Right lobe of liver (tissue), 6 donors: ENCODE measurements at regions not wholly inside any gene's neighbourhood (a gene's known extent, or its start where the extent isn't known, plus 50 kb on each side); places are given as distances from the start of the nearest gene placed in this dataset.

ENCODE experiments used
- ATAC-seq, 4 donors: fragments of 200-7000 bp; cut with Tn5 transposase; one replicate each; pipeline ENCODE4 v1.9.1; 2020; ENCODE audit warnings: mild to moderate bottlenecking in 4 of 4, moderate library complexity in 4 of 4
- DNase-seq, 3 donors: peaks; one replicate each; pipeline ENCODE4 v3.0.0-alpha.2; 2020
- H3K27ac ChIP-seq, 3 donors: fragments of 200-600 bp; one replicate each; pipeline ENCODE4 v1.8.0; 2022
- H3K27me3 ChIP-seq, 2 donors: fragments of 200-600 bp; one replicate each; pipeline ENCODE4 v1.8.0; 2022
- H3K36me3 ChIP-seq, 4 donors: fragments of 200-600 bp; sonication (generic) in 1 of 4; one replicate each; pipeline versions ENCODE4 v1.5.1 to v1.8.0; 2017 to 2022; ENCODE audit warnings: control low read depth in 1 of 4
- H3K4me1 ChIP-seq, 4 donors: fragments of 200-600 bp; sonication (generic) in 1 of 4; one replicate each; pipeline versions ENCODE4 v1.5.1 to v1.8.0; 2017 to 2022; ENCODE audit warnings: control low read depth in 1 of 4
- H3K4me3 ChIP-seq, 3 donors: fragments of 200-600 bp; one replicate each; pipeline ENCODE4 v1.8.0; 2022
- H3K9me3 ChIP-seq, 4 donors: fragments of 200-600 bp; sonication (generic) in 1 of 4; one replicate each; pipeline versions ENCODE4 v1.5.1 to v1.8.0; 2017 to 2022; ENCODE audit warnings: control low read depth in 1 of 4
- CTCF ChIP-seq, 4 donors: fragments of 200-600 bp in 3 of 4; fragments of 450-650 bp in 1 of 4; IDR thresholded peaks; one replicate each; pipeline versions ENCODE4 v1.5.1 to v1.8.0; 2016 to 2022; ENCODE audit warnings: antibody characterized with exemption in 4 of 4, mild to moderate bottlenecking in 2 of 4
- POLR2A ChIP-seq: fragments of 450-650 bp; IDR thresholded peaks from one replicate; pipeline ENCODE4 v1.6.1; 2017; ENCODE audit warnings: antibody characterized with exemption, mild to moderate bottlenecking
- WGBS: methylation state at CpG from one replicate; pipeline ENCODE4 v1.1.6; 2018; ENCODE audit warnings: low coverage, low lambda C conversion rate; ENCODE audit not compliant: insufficient coverage; ENCODE audit errors: missing lambda C conversion rate; 5-methylcytosine and 5-hydroxymethylcytosine counted together
- intact Hi-C, 2 donors: fragments of 100-400 bp; cut with DNase I; formaldehyde crosslinking; loops; one replicate each; pipeline versions ENCODE4 v1.11.2 to v1.14.1; 2022
- donor health status: DM: no; HTN: yes; CAD: no.
- donor health status: DM: no; HTN: no; CAD: no.
- donor health status: DM: no; HTN: no; CAD: no.
- donor health status: DM: no; HTN: yes; CAD: no.
- donor health status: DM: no; HTN: yes; CAD: no.

GRCh38 chr1:30405631-30406212, 317.7 kb downstream of the MATN1 start:
- Histone ChIP-seq H3K9me3 (no peaks in the 10 kb centered on the region), H3K4me1 (no peaks in the 10 kb centered on the region), H3K4me3 (no peak overlapping the region), H3K27ac (no peak overlapping the region), H3K36me3 (no peaks in the 10 kb centered on the region), H3K27me3 (no peaks in the 10 kb centered on the region)
- intact Hi-C loops = no loop called here
- ATAC-seq (no peak), DNase-seq (peak in 2 of 3 donors; percentile 13 to 27)
- WGBS = no CpG with 5 or more reads among the region's 8 CpGs
- TF ChIP-seq CTCF (IDR thresholded peaks at IDR 0.05) (no peak), POLR2A (no peak)

- H3K9me3 ChIP-seq = no peaks in the 10 kb centered on the region
- intact Hi-C loops = no loop called here
- H3K27ac ChIP-seq = no peak overlapping the region
- no peaks in the 10 kb centered on the region for H3K36me3 ChIP-seq
- WGBS = 75% methylated on average over 3 of the region's 4 CpGs
- DNase-seq = peak in 1 of 3 donors; percentile 31
- no peaks in the 10 kb centered on the region for H3K27me3 ChIP-seq
- no peak for ATAC-seq
- H3K4me1 ChIP-seq = no peaks in the 10 kb centered on the region
- no peak for TF ChIP-seq POLR2A
- no peak for TF ChIP-seq CTCF (IDR thresholded peaks at IDR 0.05)
- no peak overlapping the region for H3K4me3 ChIP-seq
Observed at GRCh38 chr1:30405081-30405480, 318.3 kb downstream of the MATN1 start.

- Histone ChIP-seq H3K27ac (no peak overlapping the region), H3K4me3 (no peak overlapping the region), H3K4me1 (no peaks in the 10 kb centered on the region), H3K9me3 (no peaks in the 10 kb centered on the region), H3K36me3 (no peaks in the 10 kb centered on the region), H3K27me3 (no peaks in the 10 kb centered on the region)
- ATAC-seq = no peak
- no peak for TF ChIP-seq CTCF (IDR thresholded peaks at IDR 0.05)
- no peak for TF ChIP-seq POLR2A
- intact Hi-C loops = no loop called here
- WGBS = 89% methylated on average over 4 of the region's 8 CpGs
- DNase-seq = peak in 1 of 3 donors; percentile 17
Observed at GRCh38 chr1:30404341-30404740, 319.0 kb downstream of the MATN1 start.

GRCh38 chr1:30403726-30404125, 319.7 kb downstream of the MATN1 start:
- no peaks in the 10 kb centered on the region for H3K27me3 ChIP-seq
- ATAC-seq (no peak), DNase-seq (peak in 1 of 3 donors; percentile 3)
- WGBS = 76% methylated on average over 2 of the region's 2 CpGs
- no peak overlapping the region for H3K4me3 ChIP-seq
- no peaks in the 10 kb centered on the region for H3K4me1 ChIP-seq
- H3K9me3 ChIP-seq = no peaks in the 10 kb centered on the region
- TF ChIP-seq POLR2A = no peak
- no peak for TF ChIP-seq CTCF (IDR thresholded peaks at IDR 0.05)
- H3K27ac ChIP-seq = no peak overlapping the region
- intact Hi-C loops = no loop called here
- H3K36me3 ChIP-seq = no peaks in the 10 kb centered on the region
